ENCODE measurements at regions not wholly inside any gene's neighbourhood (a gene's known extent, or its start where the extent isn't known, plus 50 kb on each side); places are given as distances from the start of the nearest gene placed in this dataset.

DNA sequence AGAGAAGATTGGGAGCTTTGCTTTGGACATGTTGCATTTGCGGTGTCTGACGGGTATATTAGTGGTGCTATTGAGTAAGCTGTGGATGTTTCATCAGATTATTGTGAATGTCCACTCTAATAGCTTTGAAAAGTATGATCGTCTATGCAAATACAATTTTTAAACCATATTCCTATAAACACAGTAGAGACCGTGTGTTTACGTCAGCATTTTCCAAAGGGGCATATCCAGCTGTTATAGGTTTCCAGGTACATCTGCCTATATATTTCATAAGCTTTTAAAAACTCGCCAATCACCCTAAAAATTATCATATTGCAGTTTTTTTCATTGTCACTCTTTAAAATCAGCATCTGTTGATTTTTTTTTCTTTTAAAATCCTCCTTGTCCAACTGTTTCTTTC is 91.7 kb downstream of the NKX2-1 start:
- BruUV-seq (replicated peaks): no TSS peak
- H3K79me2 ChIP-seq (ENCODE audit: control insufficient read depth, insufficient read depth, low read length): no peaks in the 10 kb centered on the region
- H3K9me1 ChIP-seq (ENCODE audit: control insufficient read depth, insufficient read depth, low read length): no peaks in the 10 kb centered on the region
- 0% methylated on average over 6 of the region's 6 CpGs for WGBS (ENCODE audit: insufficient coverage, low coverage, missing lambda C conversion rate)
- H3K4me1 ChIP-seq (replicated peaks in 1 of 2; ENCODE audit: control insufficient read depth in 2 of 2, insufficient read depth in 2 of 2, low read length in 2 of 2): no peaks in the 10 kb centered on the region
- no peak overlapping the region for H2AFZ ChIP-seq (ENCODE audit: low read depth, low read length)
- intact Hi-C loops (cut with micrococcal nuclease): no loop called here
- ATAC-seq (no peak), DNase-seq (ENCODE audit: extremely low read depth in 1 of 4, low spot score in 3 of 4) (no peak), FAIRE-seq (no peak)
- ChIA-PET POLR2A (interaction anchor here (1.2 kb wide), 1 partner anchor 41 kb away, joined by 3 read pairs; no protein-coding TSS in a partner anchor), CTCF (ENCODE audit: low intra/inter-chr PET ratio) (no interaction called here)
- H3K9ac ChIP-seq (ENCODE audit: insufficient read depth in 1 of 2, low read depth in 2 of 2, low read length in 2 of 2): no peak overlapping the region
- no peak overlapping the region for H3K4me2 ChIP-seq (ENCODE audit: insufficient read depth, low read length)
- no peaks in the 10 kb centered on the region for H3K36me3 ChIP-seq (ENCODE audit: control insufficient read depth, insufficient read depth, low read length)
- no peak overlapping the region for H3K27ac ChIP-seq (ENCODE audit: extremely low read depth, low read depth, low read length)
- no peaks in the 10 kb centered on the region for H4K20me1 ChIP-seq (replicated peaks; ENCODE audit: control insufficient read depth, insufficient read depth, low read length)
- no peak for TF ChIP-seq THRB (CRISPR knock-in tag; conservative IDR thresholded peaks at IDR 0.05)
- TF ChIP-seq TRIM25 (IDR thresholded peaks at IDR 0.05; ENCODE audit: borderline replicate concordance): no peak
- TF ChIP-seq THAP12 (CRISPR knock-in tag; IDR thresholded peaks at IDR 0.05): no peak
- no peak for TF ChIP-seq ZNF639 (CRISPR knock-in tag; conservative IDR thresholded peaks at IDR 0.05 in 1 of 2, IDR thresholded peaks at IDR 0.05 in 1 of 2)
- TF ChIP-seq TCF3 (CRISPR knock-in tag; IDR thresholded peaks at IDR 0.05): no peak
- no peak for TF ChIP-seq NR2C1 (IDR thresholded peaks at IDR 0.05)
- no peak for TF ChIP-seq NR2C1 (tag; IDR thresholded peaks at IDR 0.05)
- no peak for TF ChIP-seq PTTG1 (tag; IDR thresholded peaks at IDR 0.05; ENCODE audit: low read depth)
- TF ChIP-seq HIVEP1 (CRISPR knock-in tag; IDR thresholded peaks at IDR 0.05): no peak
- no peak for TF ChIP-seq GTF2E2 (tag; IDR thresholded peaks at IDR 0.05)
- TF ChIP-seq NFIC (IDR thresholded peaks at IDR 0.05): no peak
- H3K9me3 ChIP-seq (replicated peaks; ENCODE audit: control insufficient read depth, insufficient read depth, low read depth, low read length): no peaks in the 10 kb centered on the region
- no peaks in the 10 kb centered on the region for H3K27me3 ChIP-seq (ENCODE audit: control insufficient read depth in 2 of 2, insufficient read depth in 2 of 2, low read length in 2 of 2)
- no peak overlapping the region for H3K4me3 ChIP-seq
- in situ Hi-C loops (cut with MboI): no loop called here
